Suppressor macrophage treated with lipopolysaccharide for 4 hours (primary cell): ENCODE measurements at regions not wholly inside any gene's neighbourhood (a gene's known extent, or its start where the extent isn't known, plus 50 kb on each side); places are given as distances from the start of the nearest gene placed in this dataset.
"Not testable (repeated sequence)": the region's sequence is repeated elsewhere in the genome, so short reads cannot be mapped to it uniquely, and the experiment has no call there.

Source experiments
- DNase-seq: peaks from one replicate; pipeline ENCODE4 v3.0.0-alpha.2; 2020

GRCh38 chr1:146630302-146630701, 307.8 kb upstream of the NBPF12 start:
- DNase-seq, result not testable (repeated sequence)

- not testable (repeated sequence) for DNase-seq
These were observed 319.5 kb upstream of the NBPF12 start for GRCh38 chr1:146618582-146618981.

GRCh38 chr1:146604681-146605080, 333.4 kb upstream of the NBPF12 start:
- DNase-seq, result not testable (repeated sequence)

- DNase-seq, result not testable (repeated sequence)
These were observed 337.3 kb upstream of the NBPF12 start for GRCh38 chr1:146600720-146601307.

DNA sequence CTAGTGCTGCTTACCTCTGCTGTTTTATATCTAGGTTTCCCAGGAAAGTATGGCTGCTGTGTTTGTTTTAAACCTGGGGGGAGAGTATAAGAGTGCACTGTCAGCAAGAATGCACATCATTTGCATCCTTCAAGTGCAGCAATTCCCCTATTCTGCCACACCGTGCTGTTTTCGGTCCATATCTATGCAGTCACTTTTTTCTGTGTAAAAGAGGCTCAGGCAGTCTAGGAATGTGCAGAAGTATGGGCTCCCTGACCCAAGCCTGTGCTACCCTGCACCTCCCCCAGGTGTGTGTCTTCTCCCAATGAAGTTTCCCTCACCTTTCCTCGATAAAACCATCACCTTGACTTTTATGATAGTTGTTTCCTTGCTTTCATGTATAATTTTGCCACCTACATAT, 338.2 kb upstream of the NBPF12 start:
- DNase-seq, result not testable (repeated sequence)

GRCh38 chr1:146581229-146581628, 352.4 kb upstream of the NOTCH2NLA start:
- not testable (repeated sequence) for DNase-seq

GRCh38 chr1:146567541-146567940, 338.7 kb upstream of the NOTCH2NLA start:
- DNase-seq, result not testable (repeated sequence)

DNA sequence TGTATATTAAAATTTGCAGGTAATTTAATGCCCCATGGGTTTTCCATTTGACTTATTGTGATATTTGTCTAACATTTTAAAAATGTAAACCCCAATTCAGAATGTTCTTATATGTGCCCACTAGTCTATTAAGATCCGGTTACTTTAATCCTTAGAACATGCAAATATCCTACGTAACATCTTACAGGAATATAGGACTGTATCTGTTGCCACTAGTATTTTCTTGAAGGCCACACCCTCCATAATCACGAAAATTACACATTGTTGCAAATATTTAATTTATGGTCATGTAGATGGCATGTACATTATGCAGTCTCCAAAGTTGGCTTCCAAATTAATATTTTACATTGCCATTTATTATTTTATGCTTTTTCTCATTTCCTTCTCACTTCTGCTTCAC, 329.2 kb upstream of the NOTCH2NLA start:
- not testable (repeated sequence) for DNase-seq

DNA sequence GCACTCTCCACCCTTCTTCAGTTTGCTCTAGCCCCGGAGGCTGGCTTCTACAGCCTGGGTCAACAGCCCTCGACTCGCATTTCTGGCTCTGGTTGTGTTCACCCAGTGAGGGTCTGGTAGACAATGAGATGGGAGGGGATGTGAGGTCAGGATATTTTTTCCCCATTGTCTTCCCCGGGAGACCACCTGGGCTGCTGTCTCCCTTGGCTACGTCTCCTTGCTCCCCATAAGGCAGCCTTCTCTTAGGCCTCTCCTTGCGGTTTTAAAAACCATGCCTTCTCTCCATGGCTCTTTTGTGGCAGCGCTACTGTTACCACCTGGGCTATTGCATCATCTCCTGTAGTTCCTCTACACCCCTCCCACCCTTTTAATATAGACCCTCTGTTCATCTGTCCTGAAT, 327.6 kb upstream of the NOTCH2NLA start:
- DNase-seq, result not testable (repeated sequence)

GRCh38 chr1:146552414-146552813, 323.6 kb upstream of the NOTCH2NLA start:
- DNase-seq, result not testable (repeated sequence)

DNA sequence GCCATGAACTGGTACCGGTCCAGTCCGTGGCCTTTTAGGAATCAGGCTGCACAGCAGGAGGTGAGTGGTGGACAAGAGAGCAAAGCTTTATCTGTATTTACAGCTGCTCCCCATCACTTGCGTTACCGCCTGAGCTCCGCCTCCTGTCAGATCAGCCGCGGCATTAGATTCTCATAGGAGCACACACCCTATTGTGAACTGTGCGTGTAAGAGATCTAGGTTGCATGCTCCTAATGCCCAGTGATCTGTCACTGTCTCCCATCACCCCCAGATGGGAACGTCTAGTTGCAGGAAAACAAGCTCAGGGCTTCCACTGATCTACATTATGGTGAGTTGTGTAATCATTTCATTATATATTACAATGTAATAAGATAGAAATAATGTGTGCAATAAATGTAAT, 319.9 kb upstream of the NOTCH2NLA start:
- DNase-seq, result not testable (repeated sequence)

DNA sequence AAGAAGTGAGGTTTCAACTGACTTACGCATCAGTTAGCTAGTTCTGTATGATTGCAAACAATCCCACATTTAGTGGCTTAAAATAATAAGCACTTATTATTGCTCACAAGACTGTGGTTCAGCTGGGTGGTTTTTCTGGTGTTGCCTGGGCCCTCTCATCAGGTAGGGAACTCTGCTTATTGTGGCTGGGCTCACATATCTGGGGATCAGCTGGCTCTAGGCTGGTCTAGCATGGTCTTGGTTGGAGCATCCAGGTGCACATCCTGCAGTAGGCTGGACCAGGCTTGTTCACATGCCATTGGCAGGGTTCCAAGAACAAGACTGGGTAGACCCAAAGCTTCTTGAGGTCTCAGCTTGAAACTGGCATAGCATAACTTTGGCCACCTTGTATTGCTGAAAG, 317.4 kb upstream of the NOTCH2NLA start:
- not testable (repeated sequence) for DNase-seq

- not testable (repeated sequence) for DNase-seq
These were observed 309.1 kb upstream of the NOTCH2NLA start for GRCh38 chr1:146537775-146538373.

DNA sequence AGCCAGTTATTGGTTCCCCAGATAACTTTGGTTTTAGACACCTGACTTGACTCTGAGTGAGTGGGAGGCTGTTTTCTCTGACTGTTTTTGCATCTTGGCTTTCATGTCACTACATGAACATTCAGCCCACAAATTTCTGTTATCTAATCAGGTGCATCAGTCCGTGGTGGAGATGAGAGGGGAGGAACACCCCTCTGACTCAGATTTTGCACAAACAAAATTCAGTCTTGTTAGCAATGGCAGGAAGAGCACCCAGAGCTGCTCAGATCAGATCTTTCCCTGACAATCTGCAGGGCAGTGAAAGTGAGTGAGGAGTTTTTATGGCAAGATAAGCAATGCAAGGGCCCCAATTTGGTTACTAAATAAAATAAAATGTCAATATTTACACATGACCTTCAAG, 307.2 kb upstream of the NOTCH2NLA start:
- DNase-seq, result not testable (repeated sequence)

DNA sequence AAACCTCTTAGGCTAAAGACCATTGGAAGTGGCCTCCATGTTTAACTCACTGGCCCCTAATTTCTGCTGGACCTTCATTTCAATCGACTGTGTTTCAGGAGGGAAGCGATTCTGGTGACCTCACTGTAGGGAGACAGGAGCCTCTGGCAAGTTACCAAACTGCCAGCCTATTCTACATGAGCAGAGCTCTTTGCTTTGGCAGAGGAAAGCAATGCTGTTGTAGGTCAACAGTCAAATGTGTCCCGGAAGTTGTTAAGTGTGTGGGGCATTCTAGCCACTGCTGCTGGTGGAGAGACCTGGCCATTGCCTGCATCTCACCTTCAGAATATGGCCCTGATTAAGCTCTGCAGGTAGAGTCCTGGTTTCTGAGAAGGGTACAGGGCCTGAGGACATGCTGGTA, 306.8 kb upstream of the NOTCH2NLA start:
- not testable (repeated sequence) for DNase-seq

DNA sequence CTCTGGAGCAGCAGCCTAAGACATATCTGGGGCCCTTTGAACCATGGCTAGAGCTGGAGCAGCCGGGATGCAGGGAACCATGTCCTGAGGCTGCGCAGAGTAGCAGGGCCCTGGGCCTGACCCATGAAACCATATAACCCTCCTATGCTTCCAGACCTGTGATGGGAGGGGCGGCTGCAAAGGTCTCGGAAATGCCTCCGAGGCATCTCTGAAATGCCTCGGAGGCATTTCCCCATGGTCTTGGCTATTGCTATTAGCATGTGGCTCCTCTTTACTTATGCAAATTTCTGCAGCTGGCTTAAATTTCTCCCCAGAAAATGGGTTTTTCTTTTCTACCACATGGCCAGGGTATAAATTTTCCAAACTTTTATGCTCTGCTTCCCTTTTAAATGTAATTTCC, 302.1 kb upstream of the NOTCH2NLA start:
- not testable (repeated sequence) for DNase-seq

DNA sequence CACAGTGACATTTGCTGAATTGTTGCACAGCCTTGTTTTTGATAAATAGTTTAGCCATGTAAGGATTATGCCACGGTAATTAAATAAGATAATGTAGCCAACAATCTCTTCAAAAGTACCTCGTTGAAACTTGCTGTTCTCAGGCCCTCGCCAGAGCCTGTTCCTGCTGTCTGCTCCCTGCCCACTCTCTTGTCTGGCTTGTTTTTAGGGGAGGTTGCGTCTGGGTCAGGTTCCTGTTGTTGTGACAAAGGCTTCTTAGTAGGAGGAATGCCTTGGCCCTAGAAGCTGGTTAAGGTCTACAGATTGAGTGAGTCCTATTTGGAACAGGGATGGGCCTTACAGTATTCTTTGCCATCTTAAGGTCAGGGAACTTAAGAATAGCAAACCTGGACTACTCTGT, 294.0 kb upstream of the NOTCH2NLA start:
- DNase-seq, result not testable (repeated sequence)

DNA sequence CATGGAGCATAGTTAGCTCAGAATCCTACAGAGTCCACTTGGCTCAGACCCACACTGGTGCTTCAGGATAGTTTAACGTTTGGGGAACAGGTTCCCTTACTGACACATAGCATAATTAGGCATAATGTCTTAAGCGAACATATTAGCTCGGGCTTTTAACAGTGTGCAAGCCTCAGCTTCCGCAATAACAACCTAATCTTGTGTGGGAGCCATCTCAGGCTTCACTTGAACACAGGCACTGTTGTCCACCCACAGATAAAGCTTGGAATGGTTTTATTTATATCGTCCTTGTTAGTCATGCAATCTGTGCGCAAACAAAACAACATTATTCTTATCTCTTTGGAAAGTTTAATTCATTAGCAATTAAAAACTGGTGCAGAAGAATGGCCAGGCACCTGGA, 293.5 kb upstream of the NOTCH2NLA start:
- not testable (repeated sequence) for DNase-seq

DNA sequence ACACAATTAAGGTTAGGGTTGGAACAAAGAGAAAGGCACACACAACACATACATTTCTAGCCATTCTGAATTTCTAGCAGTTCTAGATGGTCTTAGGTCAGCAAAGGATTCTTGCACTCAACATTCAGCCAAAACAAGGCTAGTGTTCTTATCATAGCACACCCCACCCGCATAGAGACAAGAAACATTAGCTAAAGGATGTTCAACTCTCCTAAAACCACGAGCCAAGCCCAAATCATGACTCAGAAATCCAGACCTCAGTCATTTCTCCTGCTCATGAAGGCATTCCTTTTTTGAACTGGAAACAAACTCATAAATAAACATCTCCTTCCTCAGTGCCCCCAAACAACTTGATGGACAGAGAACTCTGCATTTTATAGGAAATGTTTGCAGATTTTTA, 293.0 kb upstream of the NOTCH2NLA start:
- DNase-seq, result not testable (repeated sequence)

DNA sequence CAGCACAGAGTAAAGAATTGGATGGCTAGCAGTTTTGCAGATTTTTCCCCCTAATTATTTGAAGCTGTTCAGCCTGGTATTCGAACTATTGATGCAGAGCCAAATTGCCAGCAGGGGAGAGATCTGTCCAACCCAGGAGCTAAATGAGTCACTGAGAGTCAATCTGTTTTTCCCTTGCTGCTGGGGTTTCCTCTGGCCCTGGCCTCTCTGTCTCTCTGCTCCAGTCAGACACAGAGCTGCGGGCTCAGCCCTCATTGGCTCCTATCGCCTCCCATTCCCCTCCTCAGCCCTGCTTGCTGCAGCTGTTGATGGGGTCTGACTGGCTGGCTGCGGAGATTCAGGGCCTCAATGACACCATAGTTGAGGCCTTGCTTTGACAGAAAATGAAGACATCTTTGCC, 284.9 kb upstream of the NOTCH2NLA start:
- not testable (repeated sequence) for DNase-seq

DNA sequence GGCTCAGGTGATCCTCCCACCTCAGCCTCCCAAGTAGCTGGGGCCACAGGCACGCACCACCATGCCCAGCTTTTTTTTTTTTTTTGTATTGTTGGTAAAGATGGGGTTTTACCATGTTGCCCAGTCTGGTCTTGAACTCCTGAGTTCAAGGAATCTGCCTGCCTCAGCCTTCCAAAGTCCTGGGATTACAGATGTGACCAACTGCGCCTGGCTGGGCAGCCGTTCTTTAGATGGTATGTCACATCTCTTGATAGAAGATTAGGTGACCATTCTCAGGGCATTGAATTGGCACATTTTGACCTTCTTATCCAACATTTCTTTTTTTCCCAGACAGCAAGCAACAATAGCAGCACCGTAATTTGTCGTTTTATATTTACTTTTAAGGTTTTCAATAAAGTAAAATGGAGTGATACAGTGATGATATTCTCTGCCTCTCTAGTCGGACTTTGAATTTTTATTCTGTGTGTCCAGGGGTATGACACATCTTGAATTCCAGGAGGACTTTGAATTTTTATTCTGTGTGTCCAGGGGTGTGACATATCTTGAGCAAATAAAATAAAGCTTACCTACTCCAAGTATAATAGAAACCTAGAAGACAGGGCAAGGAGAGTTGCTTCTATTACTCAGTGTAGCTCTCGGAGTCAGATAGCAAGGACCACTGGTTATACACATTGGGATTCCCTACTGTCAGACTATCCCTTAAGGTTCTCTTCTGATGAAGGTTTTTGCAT, 282.4 kb upstream of the NOTCH2NLA start:
- DNase-seq, result not testable (repeated sequence)

- not testable (repeated sequence) for DNase-seq
These were observed 281.6 kb upstream of the NOTCH2NLA start for GRCh38 chr1:146510248-146510983.

DNA sequence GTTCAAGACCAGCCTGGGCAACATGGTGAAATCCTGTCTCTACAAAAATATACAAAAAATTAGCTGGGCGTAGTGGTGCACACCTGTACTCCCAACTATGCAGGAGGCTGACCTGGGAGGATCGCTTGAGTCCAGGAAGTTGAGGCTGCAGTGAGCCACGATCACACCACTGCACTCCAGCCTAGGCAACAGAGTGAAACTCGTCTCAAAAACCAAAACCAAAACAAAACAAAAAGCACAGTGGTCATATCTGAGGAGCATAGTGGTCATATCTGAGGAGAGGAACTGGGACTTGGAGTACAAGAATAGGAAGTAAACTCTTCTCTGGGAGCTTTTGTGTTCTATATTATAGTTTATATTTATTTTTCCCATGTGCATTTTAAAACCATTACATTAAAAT, 275.3 kb upstream of the NOTCH2NLA start:
- DNase-seq, result peak; percentile 13
